Trophoblast cell (in vitro differentiated cells and primary cell): ENCODE measurements at regions not wholly inside any gene's neighbourhood (a gene's known extent, or its start where the extent isn't known, plus 50 kb on each side); places are given as distances from the start of the nearest gene placed in this dataset.

Source experiments
- DNase-seq, 2 donors: peaks; one replicate each; pipeline ENCODE4 v3.0.0-alpha.2; 2016
- H2AFZ ChIP-seq: 2 replicates; pipeline ENCODE4 v1.6.1; 2013; ENCODE audit warnings: low read length, moderate library complexity, mild to moderate bottlenecking; ENCODE audit not compliant: insufficient read depth, poor library complexity
- H2AK5ac ChIP-seq: 2 replicates; pipeline ENCODE4 v1.6.1; 2013; ENCODE audit warnings: mild to moderate bottlenecking, low read length
- H2BK120ac ChIP-seq: 2 replicates; pipeline ENCODE4 v1.6.1; 2013; ENCODE audit warnings: low read length, mild to moderate bottlenecking, moderate library complexity; ENCODE audit not compliant: insufficient read depth, poor library complexity
- H2BK12ac ChIP-seq: 2 replicates; pipeline ENCODE4 v1.6.1; 2013; ENCODE audit warnings: mild to moderate bottlenecking, low read length, moderate library complexity
- H2BK5ac ChIP-seq: 2 replicates; pipeline ENCODE4 v1.6.1; 2013; ENCODE audit warnings: low read length, low read depth, moderate library complexity, mild to moderate bottlenecking; ENCODE audit not compliant: poor library complexity
- H3K14ac ChIP-seq: 2 replicates; pipeline ENCODE4 v1.6.1; 2013; ENCODE audit warnings: mild to moderate bottlenecking, low read length
- H3K18ac ChIP-seq: 2 replicates; pipeline ENCODE4 v1.6.1; 2013; ENCODE audit warnings: mild to moderate bottlenecking, low read length
- H3K23ac ChIP-seq: 2 replicates; pipeline ENCODE4 v1.6.1; 2013; ENCODE audit warnings: low read length
- H3K27ac ChIP-seq: 2 replicates; pipeline ENCODE4 v1.5.1; 2013; ENCODE audit warnings: low read depth, mild to moderate bottlenecking, inconsistent platforms, low read length, moderate library complexity
- H3K27me3 ChIP-seq: 2 replicates; pipeline ENCODE4 v1.6.1; 2013; ENCODE audit warnings: inconsistent platforms, mild to moderate bottlenecking, low read length, moderate library complexity; ENCODE audit not compliant: insufficient read depth
- H3K36me3 ChIP-seq, 2 experiments: 1 replicate in 1 of 2; 2 replicates in 1 of 2; pipeline ENCODE4 v1.6.1; 2013; ENCODE audit warnings: low read length in 2 of 2, mild to moderate bottlenecking in 2 of 2, moderate library complexity in 1 of 2; ENCODE audit not compliant: insufficient read depth in 2 of 2, control insufficient read depth in 1 of 2
- H3K4ac ChIP-seq: 2 replicates; pipeline ENCODE4 v1.6.1; 2013; ENCODE audit warnings: low read depth, mild to moderate bottlenecking, low read length, moderate library complexity
- H3K4me1 ChIP-seq, 2 experiments: 1 replicate in 1 of 2; 2 replicates in 1 of 2; pipeline ENCODE4 v1.6.1; 2013; ENCODE audit warnings: low read length in 2 of 2, mild to moderate bottlenecking in 2 of 2, moderate library complexity in 1 of 2; ENCODE audit not compliant: insufficient read depth in 2 of 2, control insufficient read depth in 1 of 2
- H3K4me2 ChIP-seq: 2 replicates; pipeline ENCODE4 v1.6.1; 2013; ENCODE audit warnings: inconsistent platforms, mild to moderate bottlenecking, low read length, moderate library complexity
- H3K4me3 ChIP-seq: 2 replicates; pipeline ENCODE4 v1.5.1; 2013; ENCODE audit warnings: mild to moderate bottlenecking, low read depth, low read length, inconsistent platforms
- H3K79me1 ChIP-seq: one replicate; pipeline ENCODE4 v1.6.1; 2013; ENCODE audit warnings: low read length
- H3K79me2 ChIP-seq: 2 replicates; pipeline ENCODE4 v1.6.1; 2013; ENCODE audit warnings: low read length, mild to moderate bottlenecking; ENCODE audit not compliant: control insufficient read depth, insufficient read depth, poor library complexity
- H3K9ac ChIP-seq: 2 replicates; pipeline ENCODE4 v1.6.1; 2013; ENCODE audit warnings: mild to moderate bottlenecking, low read length
- H3K9me3 ChIP-seq: 2 replicates; pipeline ENCODE4 v1.6.1; 2013; ENCODE audit warnings: low read depth, mild to moderate bottlenecking, control low read depth, inconsistent platforms, low read length; ENCODE audit not compliant: insufficient read depth
- H4K12ac ChIP-seq: 2 replicates; pipeline ENCODE4 v1.6.1; 2013; ENCODE audit warnings: low read depth, mild to moderate bottlenecking, low read length, moderate library complexity
- H4K8ac ChIP-seq: 2 replicates; pipeline ENCODE4 v1.6.1; 2013; ENCODE audit warnings: low read depth, mild to moderate bottlenecking, low read length, moderate library complexity
- H4K91ac ChIP-seq: one replicate; pipeline ENCODE4 v1.6.1; 2013; ENCODE audit warnings: low read depth, mild to moderate bottlenecking, low read length, moderate library complexity
- WGBS: extraction: QIAGEN DNeasy Blood & Tissue Kit; methylation state at CpG from one replicate; pipeline ENCODE4 v1.1.7; 2013; ENCODE audit warnings: missing lambda C conversion rate; ENCODE audit not compliant: insufficient read length, insufficient coverage; ENCODE audit errors: extremely low coverage; 5-methylcytosine and 5-hydroxymethylcytosine counted together

- H2BK5ac ChIP-seq, result no peak overlapping the region
- H4K8ac ChIP-seq, result no peak overlapping the region
- H3K79me2 ChIP-seq, result no peaks in the 10 kb centered on the region
- H3K4ac ChIP-seq, result no peak overlapping the region
- no peak for DNase-seq
- no peak overlapping the region for H3K27ac ChIP-seq
- WGBS, result no CpG with 5 or more reads among the region's 2 CpGs
- H3K79me1 ChIP-seq, result no peaks in the 10 kb centered on the region
- H3K4me3 ChIP-seq, result no peak overlapping the region
- H3K4me2 ChIP-seq, result no peak overlapping the region
- no peaks in the 10 kb centered on the region for H3K4me1 ChIP-seq
- H3K9me3 ChIP-seq, result peaks cover 2% of the 10 kb centered on the region
- H4K91ac ChIP-seq, result no peak overlapping the region
- no peaks in the 10 kb centered on the region for H3K36me3 ChIP-seq
- no peak overlapping the region for H3K14ac ChIP-seq
- H2AK5ac ChIP-seq, result no peak overlapping the region
- no peaks in the 10 kb centered on the region for H3K27me3 ChIP-seq
- H3K9ac ChIP-seq, result no peak overlapping the region
- no peak overlapping the region for H3K18ac ChIP-seq
- H4K12ac ChIP-seq, result no peak overlapping the region
- no peak overlapping the region for H2AFZ ChIP-seq
- H2BK12ac ChIP-seq, result no peak overlapping the region
- H3K23ac ChIP-seq, result no peak overlapping the region
- H2BK120ac ChIP-seq, result no peak overlapping the region
Observed at GRCh38 chr2:121918231-121918630, 162.8 kb downstream of the TSN start.

GRCh38 chr2:121919803-121920202, 164.4 kb downstream of the TSN start:
- Histone ChIP-seq H2BK5ac (no peak overlapping the region), H2AFZ (no peak overlapping the region), H3K4me3 (no peak overlapping the region), H2BK12ac (no peak overlapping the region), H3K27ac (no peak overlapping the region), H3K9me3 (peaks cover 2% of the 10 kb centered on the region), H3K23ac (no peak overlapping the region), H3K9ac (no peak overlapping the region), H3K18ac (no peak overlapping the region), H3K79me2 (no peaks in the 10 kb centered on the region), H3K4me1 (no peaks in the 10 kb centered on the region), H4K12ac (peak overlapping the region; percentile 12), H3K79me1 (no peaks in the 10 kb centered on the region), H4K8ac (no peak overlapping the region), H3K36me3 (no peaks in the 10 kb centered on the region), H3K27me3 (no peaks in the 10 kb centered on the region), H2AK5ac (no peak overlapping the region), H3K4ac (no peak overlapping the region), H3K14ac (no peak overlapping the region), H3K4me2 (no peak overlapping the region), H2BK120ac (no peak overlapping the region), H4K91ac (no peak overlapping the region)
- DNase-seq, result no peak
- no CpG with 5 or more reads among the region's 9 CpGs for WGBS

GRCh38 chr2:121925466-121925865, 170.0 kb downstream of the TSN start:
- Histone ChIP-seq H3K9me3 (no peaks in the 10 kb centered on the region), H3K4me3 (no peak overlapping the region), H4K91ac (no peak overlapping the region), H3K79me2 (no peaks in the 10 kb centered on the region), H4K12ac (no peak overlapping the region), H2BK5ac (no peak overlapping the region), H4K8ac (no peak overlapping the region), H2AK5ac (no peak overlapping the region), H3K18ac (no peak overlapping the region), H2AFZ (no peak overlapping the region), H3K27me3 (no peaks in the 10 kb centered on the region), H3K9ac (no peak overlapping the region), H3K27ac (no peak overlapping the region), H3K36me3 (no peaks in the 10 kb centered on the region), H2BK120ac (no peak overlapping the region), H3K4ac (no peak overlapping the region), H3K4me2 (no peak overlapping the region), H3K23ac (no peak overlapping the region), H3K14ac (no peak overlapping the region), H3K4me1 (no peaks in the 10 kb centered on the region), H3K79me1 (no peaks in the 10 kb centered on the region), H2BK12ac (no peak overlapping the region)
- WGBS, result no CpG with 5 or more reads among the region's 4 CpGs
- no peak for DNase-seq

GRCh38 chr2:121943285-121943684, 187.8 kb downstream of the TSN start:
- H2BK5ac ChIP-seq, result no peak overlapping the region
- H3K27me3 ChIP-seq, result no peaks in the 10 kb centered on the region
- H2BK120ac ChIP-seq, result no peak overlapping the region
- no peak overlapping the region for H2BK12ac ChIP-seq
- H3K4me1 ChIP-seq, result no peaks in the 10 kb centered on the region
- H3K4me3 ChIP-seq, result no peak overlapping the region
- H4K8ac ChIP-seq, result no peak overlapping the region
- H3K27ac ChIP-seq, result no peak overlapping the region
- no peak overlapping the region for H4K12ac ChIP-seq
- no peak overlapping the region for H3K14ac ChIP-seq
- WGBS, result no CpG with 5 or more reads among the region's 1 CpG
- no peak for DNase-seq
- H2AFZ ChIP-seq, result no peak overlapping the region
- no peaks in the 10 kb centered on the region for H3K79me2 ChIP-seq
- H3K4me2 ChIP-seq, result no peak overlapping the region
- H3K36me3 ChIP-seq, result no peaks in the 10 kb centered on the region
- H3K23ac ChIP-seq, result no peak overlapping the region
- no peak overlapping the region for H3K18ac ChIP-seq
- no peak overlapping the region for H2AK5ac ChIP-seq
- H3K9ac ChIP-seq, result no peak overlapping the region
- no peak overlapping the region for H3K4ac ChIP-seq
- no peaks in the 10 kb centered on the region for H3K79me1 ChIP-seq
- no peak overlapping the region for H4K91ac ChIP-seq
- no peaks in the 10 kb centered on the region for H3K9me3 ChIP-seq
